Sigmoid colon (tissue), 6 donors: ENCODE measurements at regions not wholly inside any gene's neighbourhood (a gene's known extent, or its start where the extent isn't known, plus 50 kb on each side); places are given as distances from the start of the nearest gene placed in this dataset.

Source experiments
- DNase-seq: peaks from one replicate; pipeline ENCODE4 v3.0.0-alpha.2; 2019
- H3K27ac ChIP-seq, 4 donors: fragments of 200-600 bp; sonication (generic); one replicate each; pipeline ENCODE4 v1.5.1; 2016 to 2019; ENCODE audit warnings: mild to moderate bottlenecking in 1 of 4
- H3K27me3 ChIP-seq, 3 donors: fragments of 200-600 bp; sonication (generic); one replicate each; pipeline ENCODE4 v1.5.1; 2019; ENCODE audit warnings: mild to moderate bottlenecking in 1 of 3
- H3K36me3 ChIP-seq, 4 donors: fragments of 200-600 bp; sonication (generic); one replicate each; pipeline ENCODE4 v1.5.1; 2016 to 2019
- H3K4me1 ChIP-seq, 4 donors: fragments of 200-600 bp; sonication (generic); one replicate each; pipeline ENCODE4 v1.5.1; 2017 to 2019
- H3K4me3 ChIP-seq, 4 donors: fragments of 200-600 bp; sonication (generic); one replicate each; pipeline ENCODE4 v1.5.1; 2017 to 2019; ENCODE audit warnings: mild to moderate bottlenecking in 2 of 4, moderate library complexity in 1 of 4
- H3K9me3 ChIP-seq, 4 donors: fragments of 200-600 bp in 3 of 4; sonication (generic) in 3 of 4; one replicate each; pipeline versions ENCODE4 v1.5.1 to v1.6.1; 2013 to 2019
- CTCF ChIP-seq, 4 experiments: fragments of 450-650 bp in 3 of 4; fragments of 200-600 bp in 1 of 4; IDR thresholded peaks; one replicate each; pipeline ENCODE4 v1.5.1; 2016 to 2019; ENCODE audit warnings: antibody characterized with exemption in 4 of 4, mild to moderate bottlenecking in 3 of 4, moderate library complexity in 2 of 4
- EP300 ChIP-seq, 4 donors: sonication (generic); formaldehyde crosslinking; IDR thresholded peaks; one replicate each; pipeline ENCODE4 v1.6.1; 2017; ENCODE audit warnings: antibody characterized with exemption in 4 of 4
- POLR2A ChIP-seq, 2 donors: fragments of 450-650 bp; IDR thresholded peaks; one replicate each; pipeline ENCODE4 v1.6.1; 2016; ENCODE audit warnings: antibody characterized with exemption in 2 of 2, mild to moderate bottlenecking in 2 of 2, moderate library complexity in 2 of 2
- POLR2AphosphoS5 ChIP-seq, 4 donors: sonication (generic); formaldehyde crosslinking; IDR thresholded peaks; one replicate each; pipeline ENCODE4 v1.6.1; 2017; ENCODE audit warnings: antibody characterized with exemption in 4 of 4
- WGBS, 2 donors: extraction: QIAGEN DNeasy Blood & Tissue Kit; methylation state at CpG; one replicate each; pipeline ENCODE4 v1.1.7; 2013; 5-methylcytosine and 5-hydroxymethylcytosine counted together
- intact Hi-C: fragments of 100-400 bp; cut with DNase I; formaldehyde crosslinking; loops from one replicate; pipeline ENCODE4 v1.15.1; 2023
- small RNA-seq, 3 donors: library from RNA; depleted of rRNA; stranded (forward); fragments of <200 nt; gene quantifications; one replicate each; pipeline ENCODE3, GENCODE V24; 2016
- donor health status: healthy with polysubstance abuse.
- donor health status: healthy.

GRCh38 chr5:174664180-174664850, 60.1 kb upstream of the MSX2 start:
- intact Hi-C loops = no loop called here
- 87 to 89% methylated on average over 4 of the region's 4 CpGs for WGBS, 2 donors
- no peak overlapping the region for H3K4me3 ChIP-seq
- no peaks in the 10 kb centered on the region for H3K27me3 ChIP-seq
- H3K4me1 ChIP-seq = no peaks in the 10 kb centered on the region
- H3K27ac ChIP-seq = no peak overlapping the region
- no peaks in the 10 kb centered on the region for H3K36me3 ChIP-seq
- peaks cover 0 to 7% (median 0%) of the 10 kb centered on the region in 4 donors for H3K9me3 ChIP-seq
- TF ChIP-seq POLR2A (IDR thresholded peaks at IDR 0.05) (no peak), EP300 (IDR thresholded peaks at IDR 0.05) (no peak), CTCF (IDR thresholded peaks at IDR 0.05) (no peak), POLR2AphosphoS5 (IDR thresholded peaks at IDR 0.05) (no peak)
- DNase-seq = no peak

GRCh38 chr5:174665347-174665746, 59.0 kb upstream of the MSX2 start:
- 70 to 74% methylated on average over 2 of the region's 2 CpGs for whole genome bisulfite sequencing, 2 donors
- H3K4me3 ChIP-seq = no peak overlapping the region
- no peaks in the 10 kb centered on the region for H3K4me1 ChIP-seq
- peaks cover 0 to 7% (median 0%) of the 10 kb centered on the region in 4 donors for H3K9me3 ChIP-seq
- no peaks in the 10 kb centered on the region for H3K36me3 ChIP-seq
- H3K27ac ChIP-seq = no peak overlapping the region
- DNase-seq = no peak
- H3K27me3 ChIP-seq = no peaks in the 10 kb centered on the region
- no peak for TF ChIP-seq POLR2AphosphoS5 (IDR thresholded peaks at IDR 0.05)
- TF ChIP-seq CTCF (IDR thresholded peaks at IDR 0.05) = no peak
- no peak for TF ChIP-seq POLR2A (IDR thresholded peaks at IDR 0.05)
- intact Hi-C loops = no loop called here

DNA sequence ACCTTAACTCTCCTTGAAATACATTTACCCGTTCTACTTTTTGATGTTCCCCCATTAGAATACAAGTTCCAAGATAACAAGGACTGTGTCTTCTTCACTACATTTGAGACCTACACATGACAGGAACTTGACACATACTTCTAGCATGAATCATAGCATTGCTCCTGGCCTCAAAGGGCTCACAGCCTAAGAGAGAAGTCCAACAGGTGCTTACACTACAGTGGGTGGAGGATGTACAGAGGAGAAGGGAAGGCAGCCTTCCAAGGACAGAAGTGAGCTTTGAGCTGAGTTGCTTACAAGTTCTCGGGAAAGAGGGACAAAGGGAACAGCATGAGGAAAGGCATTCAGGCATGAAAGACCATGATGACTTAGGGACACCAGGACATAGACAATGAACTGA, 56.9 kb upstream of the MSX2 start:
- DNase-seq = no peak
- Histone ChIP-seq H3K27ac (no peak overlapping the region), H3K4me3 (no peak overlapping the region), H3K4me1 (no peaks in the 10 kb centered on the region), H3K27me3 (no peaks in the 10 kb centered on the region), H3K36me3 (no peaks in the 10 kb centered on the region), H3K9me3 (peaks cover 0 to 7% (median 0%) of the 10 kb centered on the region in 4 donors)
- no peak for TF ChIP-seq EP300 (IDR thresholded peaks at IDR 0.05)
- TF ChIP-seq CTCF (IDR thresholded peaks at IDR 0.05) = no peak
- TF ChIP-seq POLR2A (IDR thresholded peaks at IDR 0.05) = no peak
- TF ChIP-seq POLR2AphosphoS5 (IDR thresholded peaks at IDR 0.05) = no peak
- intact Hi-C loops = no loop called here
- WGBS, 2 donors = 83 to 93% methylated on average over 2 of the region's 2 CpGs

DNA sequence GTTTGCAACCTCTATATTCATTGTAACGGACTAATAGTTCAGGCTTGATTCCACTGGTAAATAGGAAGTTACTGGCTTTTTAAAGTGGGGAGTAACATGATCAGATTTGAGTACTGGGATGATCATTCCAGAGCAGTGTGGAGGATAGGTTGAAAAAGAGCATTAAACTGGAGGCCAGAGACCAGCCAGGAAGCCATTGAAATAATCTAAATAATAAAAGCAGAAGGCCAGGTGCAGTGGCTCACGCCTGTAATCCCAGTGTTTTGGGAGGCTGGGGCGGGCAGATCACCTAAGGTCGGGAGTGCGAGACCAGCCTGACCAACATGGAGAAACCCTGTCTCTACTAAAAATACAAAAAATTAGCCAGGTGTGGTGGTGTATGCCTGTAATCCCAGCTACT, 56.0 kb upstream of the MSX2 start:
- DNase-seq = no peak
- TF ChIP-seq POLR2A (IDR thresholded peaks at IDR 0.05) = no peak
- no peak for TF ChIP-seq CTCF (IDR thresholded peaks at IDR 0.05)
- no peak for TF ChIP-seq POLR2AphosphoS5 (IDR thresholded peaks at IDR 0.05)
- TF ChIP-seq EP300 (IDR thresholded peaks at IDR 0.05) = no peak
- Histone ChIP-seq H3K36me3 (no peaks in the 10 kb centered on the region), H3K27me3 (no peaks in the 10 kb centered on the region), H3K27ac (no peak overlapping the region), H3K4me3 (no peak overlapping the region), H3K9me3 (peaks cover 0 to 7% (median 0%) of the 10 kb centered on the region in 4 donors), H3K4me1 (no peaks in the 10 kb centered on the region)
- WGBS, 2 donors = 87 to 88% methylated on average over 5 of the region's 5 CpGs
- intact Hi-C loops = no loop called here

Small RNA genes lying in the stretch of these regions (small RNA-seq; reads per million reads assigned to genes)
- gene HIGD1AP3 = 0 reads per million in 3 donors
- gene SUMO2P6 = 0 reads per million in 3 donors
